Panc1 (cell line): ENCODE measurements at regions not wholly inside any gene's neighbourhood (a gene's known extent, or its start where the extent isn't known, plus 50 kb on each side); places are given as distances from the start of the nearest gene placed in this dataset.
"Not testable (repeated sequence)": the region's sequence is repeated elsewhere in the genome, so short reads cannot be mapped to it uniquely, and the experiment has no call there.

Experiments
- ATAC-seq: fragments of 200-7000 bp; cut with Tn5 transposase; 2 replicates; pipeline ENCODE4 v1.9.1; 2020; ENCODE audit warnings: mild to moderate bottlenecking, moderate library complexity
- BruUV-seq: library from RNA; stranded (reverse); fragments of 400-500 nt; replicated peaks from 2 replicates; lab custom pipeline; 2021; lab: Mats Ljungman, UMichigan
- CTCF ChIA-PET: fragments of 300-600 bp; sonication (Branson Sonifier 250); formaldehyde crosslinking; loops from one replicate; lab custom pipeline; 2022; ENCODE audit warnings: antibody characterized with exemption; lab: Charles Lee
- POLR2A ChIA-PET: fragments of 300-600 bp; sonication (Branson Sonifier 250); formaldehyde crosslinking; loops from one replicate; lab custom pipeline; 2022; ENCODE audit warnings: antibody characterized with exemption; lab: Charles Lee
- DNase-seq: peaks from one replicate; pipeline ENCODE4 v3.0.0-alpha.2; 2010; ENCODE audit warnings: low read depth, low spot score
- H3K27ac ChIP-seq: 2 replicates; pipeline ENCODE4 v1.5.1; 2011; ENCODE audit warnings: mild to moderate bottlenecking, low read length, inconsistent platforms
- H3K27me3 ChIP-seq: fragments of 200-500 bp; sonication (Bioruptor generic); 2 replicates; pipeline ENCODE4 v1.6.0; 2014; ENCODE audit warnings: low read length, inconsistent platforms; ENCODE audit not compliant: control insufficient read depth, insufficient read depth
- H3K36me3 ChIP-seq: fragments of 200-500 bp; sonication (Bioruptor generic); 2 replicates; pipeline ENCODE4 v1.5.1; 2014; ENCODE audit warnings: inconsistent platforms, mild to moderate bottlenecking, low read length, moderate library complexity; ENCODE audit not compliant: control insufficient read depth, insufficient read depth
- H3K4me1 ChIP-seq: 2 replicates; pipeline ENCODE4 v1.5.1; 2011; ENCODE audit warnings: inconsistent platforms, mild to moderate bottlenecking, low read length, moderate library complexity; ENCODE audit not compliant: control insufficient read depth, insufficient read depth
- H3K4me3 ChIP-seq, 2 experiments: 2 replicates each; pipeline ENCODE4 v1.5.1; 2011 to 2012; ENCODE audit warnings: low read depth in 2 of 2, low read length in 2 of 2, mild to moderate bottlenecking in 2 of 2, inconsistent platforms in 1 of 2, moderate library complexity in 1 of 2
- H3K9me3 ChIP-seq: fragments of 200-500 bp; sonication (Bioruptor generic); 2 replicates; pipeline ENCODE4 v1.5.1; 2014; ENCODE audit warnings: low read depth, mild to moderate bottlenecking, inconsistent platforms, low read length, moderate library complexity; ENCODE audit not compliant: control insufficient read depth, insufficient read depth
- POLR2AphosphoS5 ChIP-seq: IDR thresholded peaks from 2 replicates; pipeline ENCODE4 v1.6.1; 2012; ENCODE audit warnings: mild to moderate bottlenecking, low read depth, low read length, moderate library complexity
- SIN3A ChIP-seq: IDR thresholded peaks from 2 replicates; pipeline ENCODE4 v1.6.1; 2012; ENCODE audit warnings: low read depth, mild to moderate bottlenecking, low read length, moderate library complexity, borderline replicate concordance; ENCODE audit not compliant: insufficient read depth
- TCF7L2 ChIP-seq: IDR thresholded peaks from 2 replicates; pipeline ENCODE4 v1.6.1; 2011; ENCODE audit warnings: mild to moderate bottlenecking, low read depth, low read length, inconsistent platforms
- in situ Hi-C: cut with HindIII; loops from 2 replicates; pipeline ENCODE4 v1.10.0; 2016; ENCODE audit warnings: low sequenced_read_pairs, low pct_unique_long_range_greater_than_20kb
- intact Hi-C: fragments of 100-400 bp; cut with micrococcal nuclease; formaldehyde crosslinking; loops from one replicate; pipeline ENCODE4 v1.10.0; 2022; ENCODE audit not compliant: unreplicated experiment
- TF ChIP-seq, protein P1 (sequence below), 2 experiments: IDR thresholded peaks; 2 replicates each; pipeline ENCODE4 v1.6.1; 2011 to 2012; ENCODE audit warnings: low read depth in 2 of 2, control low read depth in 1 of 2, low read length in 1 of 2, mild to moderate bottlenecking in 1 of 2, moderate library complexity in 1 of 2; ENCODE audit not compliant: insufficient read depth in 1 of 2
- TF ChIP-seq, protein P2 (sequence below): fragments of 450-650 bp; IDR thresholded peaks from 2 replicates; pipeline ENCODE4 v1.5.1; 2017; ENCODE audit warnings: mild to moderate bottlenecking

DNA sequence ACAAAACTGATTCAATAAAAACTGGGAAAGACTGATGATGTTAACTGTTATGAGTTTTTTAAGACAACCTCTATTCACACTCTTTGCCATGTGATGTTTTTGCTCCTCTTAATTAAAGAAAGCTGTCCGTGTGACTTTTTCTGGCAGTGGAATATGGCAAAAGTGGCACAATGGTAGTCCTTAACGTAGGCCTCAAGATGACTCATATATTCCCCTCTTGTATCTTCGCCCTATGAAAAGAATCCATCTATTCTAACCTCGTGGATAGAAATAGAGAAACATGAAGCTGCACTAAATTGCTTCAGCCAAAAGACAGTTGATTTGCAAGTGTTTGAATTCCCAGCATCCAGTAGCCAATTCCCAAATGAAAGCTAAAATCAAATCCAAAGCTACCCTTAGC is 603.8 kb upstream of the PCDH7 start:
- ATAC-seq (no peak), DNase-seq (no peak)
- Histone ChIP-seq H3K36me3 (no peaks in the 10 kb centered on the region), H3K4me3 (no peak overlapping the region), H3K9me3 (no peaks in the 10 kb centered on the region), H3K27me3 (no peaks in the 10 kb centered on the region), H3K27ac (no peak overlapping the region), H3K4me1 (no peaks in the 10 kb centered on the region)
- ChIA-PET POLR2A (no interaction called here), CTCF (no interaction called here)
- intact Hi-C loops, result no loop called here
- BruUV-seq, result no TSS peak
- TF ChIP-seq TCF7L2 (no peak), SIN3A (no peak), POLR2AphosphoS5 (no peak)
- TF ChIP-seq, protein P1, sequence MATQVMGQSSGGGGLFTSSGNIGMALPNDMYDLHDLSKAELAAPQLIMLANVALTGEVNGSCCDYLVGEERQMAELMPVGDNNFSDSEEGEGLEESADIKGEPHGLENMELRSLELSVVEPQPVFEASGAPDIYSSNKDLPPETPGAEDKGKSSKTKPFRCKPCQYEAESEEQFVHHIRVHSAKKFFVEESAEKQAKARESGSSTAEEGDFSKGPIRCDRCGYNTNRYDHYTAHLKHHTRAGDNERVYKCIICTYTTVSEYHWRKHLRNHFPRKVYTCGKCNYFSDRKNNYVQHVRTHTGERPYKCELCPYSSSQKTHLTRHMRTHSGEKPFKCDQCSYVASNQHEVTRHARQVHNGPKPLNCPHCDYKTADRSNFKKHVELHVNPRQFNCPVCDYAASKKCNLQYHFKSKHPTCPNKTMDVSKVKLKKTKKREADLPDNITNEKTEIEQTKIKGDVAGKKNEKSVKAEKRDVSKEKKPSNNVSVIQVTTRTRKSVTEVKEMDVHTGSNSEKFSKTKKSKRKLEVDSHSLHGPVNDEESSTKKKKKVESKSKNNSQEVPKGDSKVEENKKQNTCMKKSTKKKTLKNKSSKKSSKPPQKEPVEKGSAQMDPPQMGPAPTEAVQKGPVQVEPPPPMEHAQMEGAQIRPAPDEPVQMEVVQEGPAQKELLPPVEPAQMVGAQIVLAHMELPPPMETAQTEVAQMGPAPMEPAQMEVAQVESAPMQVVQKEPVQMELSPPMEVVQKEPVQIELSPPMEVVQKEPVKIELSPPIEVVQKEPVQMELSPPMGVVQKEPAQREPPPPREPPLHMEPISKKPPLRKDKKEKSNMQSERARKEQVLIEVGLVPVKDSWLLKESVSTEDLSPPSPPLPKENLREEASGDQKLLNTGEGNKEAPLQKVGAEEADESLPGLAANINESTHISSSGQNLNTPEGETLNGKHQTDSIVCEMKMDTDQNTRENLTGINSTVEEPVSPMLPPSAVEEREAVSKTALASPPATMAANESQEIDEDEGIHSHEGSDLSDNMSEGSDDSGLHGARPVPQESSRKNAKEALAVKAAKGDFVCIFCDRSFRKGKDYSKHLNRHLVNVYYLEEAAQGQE (IDR thresholded peaks at IDR 0.05; ENCODE audit: insufficient read depth in 1 of 2, low read depth in 2 of 2, low read length in 1 of 2), result no peak
- TF ChIP-seq, protein P2, sequence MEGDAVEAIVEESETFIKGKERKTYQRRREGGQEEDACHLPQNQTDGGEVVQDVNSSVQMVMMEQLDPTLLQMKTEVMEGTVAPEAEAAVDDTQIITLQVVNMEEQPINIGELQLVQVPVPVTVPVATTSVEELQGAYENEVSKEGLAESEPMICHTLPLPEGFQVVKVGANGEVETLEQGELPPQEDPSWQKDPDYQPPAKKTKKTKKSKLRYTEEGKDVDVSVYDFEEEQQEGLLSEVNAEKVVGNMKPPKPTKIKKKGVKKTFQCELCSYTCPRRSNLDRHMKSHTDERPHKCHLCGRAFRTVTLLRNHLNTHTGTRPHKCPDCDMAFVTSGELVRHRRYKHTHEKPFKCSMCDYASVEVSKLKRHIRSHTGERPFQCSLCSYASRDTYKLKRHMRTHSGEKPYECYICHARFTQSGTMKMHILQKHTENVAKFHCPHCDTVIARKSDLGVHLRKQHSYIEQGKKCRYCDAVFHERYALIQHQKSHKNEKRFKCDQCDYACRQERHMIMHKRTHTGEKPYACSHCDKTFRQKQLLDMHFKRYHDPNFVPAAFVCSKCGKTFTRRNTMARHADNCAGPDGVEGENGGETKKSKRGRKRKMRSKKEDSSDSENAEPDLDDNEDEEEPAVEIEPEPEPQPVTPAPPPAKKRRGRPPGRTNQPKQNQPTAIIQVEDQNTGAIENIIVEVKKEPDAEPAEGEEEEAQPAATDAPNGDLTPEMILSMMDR, result no peak
- in situ Hi-C loops, result no loop called here

DNA sequence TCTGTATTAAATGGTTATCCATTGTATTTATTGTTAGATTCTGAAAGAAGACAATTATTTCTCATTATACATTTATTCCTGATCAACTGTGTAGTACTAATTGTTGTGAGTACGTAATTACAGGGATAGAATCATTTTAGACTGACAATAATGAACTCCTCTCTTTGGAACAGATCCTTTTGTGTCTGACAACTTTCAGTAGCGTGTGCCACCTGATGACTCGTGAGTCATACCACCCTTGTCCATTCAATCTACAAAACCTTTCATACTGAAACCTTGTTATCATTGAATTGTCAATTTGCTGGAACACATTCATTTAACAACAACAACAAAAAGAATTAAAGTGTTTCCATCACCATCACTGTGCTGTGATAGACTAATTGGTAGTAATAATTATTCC is 602.7 kb upstream of the PCDH7 start:
- no TSS peak for BruUV-seq
- H3K4me3 ChIP-seq, result no peak overlapping the region
- H3K27ac ChIP-seq, result no peak overlapping the region
- ChIA-PET CTCF (no interaction called here), POLR2A (no interaction called here)
- no peaks in the 10 kb centered on the region for H3K36me3 ChIP-seq
- TF ChIP-seq SIN3A, result no peak
- H3K27me3 ChIP-seq, result no peaks in the 10 kb centered on the region
- intact Hi-C loops (no loop called here), in situ Hi-C loops (no loop called here)
- ATAC-seq, result no peak
- no peak for DNase-seq
- H3K9me3 ChIP-seq, result no peaks in the 10 kb centered on the region
- no peaks in the 10 kb centered on the region for H3K4me1 ChIP-seq

DNA sequence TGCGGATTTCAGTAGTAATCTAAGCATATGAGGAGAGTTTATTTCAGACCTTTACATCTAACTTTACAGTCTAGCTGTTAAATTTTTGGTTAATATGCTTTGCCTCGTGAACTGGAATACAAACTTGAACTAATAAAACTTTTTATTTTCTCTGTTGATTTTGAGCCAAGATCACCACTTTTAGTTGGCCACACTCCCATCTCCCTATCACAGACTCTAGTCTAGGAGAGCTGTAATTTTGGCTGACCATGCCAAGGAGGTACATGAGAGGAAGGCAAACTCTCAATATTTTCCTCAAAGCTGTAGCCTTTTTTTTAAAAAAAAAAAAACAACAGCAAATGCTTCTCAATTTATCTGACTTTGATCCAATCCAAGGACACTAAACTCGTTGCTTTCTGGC is 597.5 kb upstream of the PCDH7 start:
- BruUV-seq, result no TSS peak
- TF ChIP-seq POLR2AphosphoS5, result no peak
- TF ChIP-seq TCF7L2, result no peak
- TF ChIP-seq, protein P2, result no peak
- TF ChIP-seq, protein P1 (IDR thresholded peaks at IDR 0.05; ENCODE audit: insufficient read depth in 1 of 2, low read depth in 2 of 2, low read length in 1 of 2), result no peak
- TF ChIP-seq SIN3A, result no peak
- H3K9me3 ChIP-seq, result no peaks in the 10 kb centered on the region
- H3K4me3 ChIP-seq, result no peak overlapping the region
- no peaks in the 10 kb centered on the region for H3K27me3 ChIP-seq
- intact Hi-C loops, result no loop called here
- CTCF ChIA-PET, result no interaction called here
- in situ Hi-C loops, result no loop called here
- ATAC-seq (no peak), DNase-seq (no peak)
- POLR2A ChIA-PET, result no interaction called here
- no peaks in the 10 kb centered on the region for H3K36me3 ChIP-seq
- H3K4me1 ChIP-seq, result no peaks in the 10 kb centered on the region
- H3K27ac ChIP-seq, result no peak overlapping the region

DNA sequence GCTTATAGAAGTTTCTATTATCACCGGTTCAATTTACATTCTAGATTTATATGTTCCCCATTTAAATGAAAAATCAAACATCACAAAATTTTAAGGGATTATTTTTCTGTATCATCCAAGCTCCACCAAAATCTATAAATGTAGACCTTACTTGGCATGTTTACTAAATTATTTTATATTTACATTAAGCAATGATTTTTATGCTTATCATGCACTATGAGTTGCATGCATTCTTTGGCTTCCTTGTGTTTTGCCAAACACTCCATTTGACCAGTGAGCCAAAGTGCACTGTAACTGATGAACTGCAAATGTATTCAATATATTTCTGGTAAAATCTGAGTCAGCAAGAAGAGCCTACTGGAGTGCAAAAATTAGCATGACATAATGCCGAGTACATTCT is 595.5 kb upstream of the PCDH7 start:
- in situ Hi-C loops, H3K4me1 ChIP-seq, H3K27me3 ChIP-seq, H3K4me3 ChIP-seq, H3K27ac ChIP-seq, BruUV-seq, H3K9me3 ChIP-seq, POLR2A ChIA-PET, ATAC-seq, intact Hi-C loops, DNase-seq, H3K36me3 ChIP-seq, CTCF ChIA-PET: not testable (repeated sequence)
